ENCODE measurements at regions not wholly inside any gene's neighbourhood (a gene's known extent, or its start where the extent isn't known, plus 50 kb on each side); places are given as distances from the start of the nearest gene placed in this dataset.

DNA sequence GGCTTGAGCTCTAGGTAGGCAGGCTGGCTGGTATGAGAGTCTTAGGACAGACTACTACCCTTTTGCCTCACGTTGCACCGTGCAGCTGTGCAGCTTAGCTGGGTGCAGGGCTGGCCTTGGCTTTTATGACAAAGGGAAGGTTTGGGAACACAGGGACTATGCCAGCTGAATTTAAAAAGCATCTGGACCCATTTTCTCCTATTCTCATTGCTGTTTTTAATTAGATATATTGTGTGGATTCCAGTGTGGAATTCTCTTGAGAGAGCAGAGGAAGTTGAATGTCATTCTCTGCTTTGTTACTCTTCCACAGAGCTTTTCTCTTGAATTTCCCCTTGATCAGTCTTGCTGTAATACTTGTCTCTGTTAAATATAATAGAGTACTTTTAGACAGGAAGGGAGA is 192.7 kb downstream of the ZNF330 start (continued):
- TF ChIP-seq, protein P1, sequence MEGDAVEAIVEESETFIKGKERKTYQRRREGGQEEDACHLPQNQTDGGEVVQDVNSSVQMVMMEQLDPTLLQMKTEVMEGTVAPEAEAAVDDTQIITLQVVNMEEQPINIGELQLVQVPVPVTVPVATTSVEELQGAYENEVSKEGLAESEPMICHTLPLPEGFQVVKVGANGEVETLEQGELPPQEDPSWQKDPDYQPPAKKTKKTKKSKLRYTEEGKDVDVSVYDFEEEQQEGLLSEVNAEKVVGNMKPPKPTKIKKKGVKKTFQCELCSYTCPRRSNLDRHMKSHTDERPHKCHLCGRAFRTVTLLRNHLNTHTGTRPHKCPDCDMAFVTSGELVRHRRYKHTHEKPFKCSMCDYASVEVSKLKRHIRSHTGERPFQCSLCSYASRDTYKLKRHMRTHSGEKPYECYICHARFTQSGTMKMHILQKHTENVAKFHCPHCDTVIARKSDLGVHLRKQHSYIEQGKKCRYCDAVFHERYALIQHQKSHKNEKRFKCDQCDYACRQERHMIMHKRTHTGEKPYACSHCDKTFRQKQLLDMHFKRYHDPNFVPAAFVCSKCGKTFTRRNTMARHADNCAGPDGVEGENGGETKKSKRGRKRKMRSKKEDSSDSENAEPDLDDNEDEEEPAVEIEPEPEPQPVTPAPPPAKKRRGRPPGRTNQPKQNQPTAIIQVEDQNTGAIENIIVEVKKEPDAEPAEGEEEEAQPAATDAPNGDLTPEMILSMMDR (IDR thresholded peaks at IDR 0.05), result no peak
- no peak for TF ChIP-seq EHF (CRISPR knock-in tag; IDR thresholded peaks at IDR 0.05)
- no peak for TF ChIP-seq RARB (CRISPR knock-in tag; IDR thresholded peaks at IDR 0.05)
- TF ChIP-seq CHD2 (IDR thresholded peaks at IDR 0.05; ENCODE audit: low read length, partially characterized antibody), result no peak
- TF ChIP-seq ZC3H11A (IDR thresholded peaks at IDR 0.05), result no peak
- TF ChIP-seq CBX2 (IDR thresholded peaks at IDR 0.05; ENCODE audit: borderline replicate concordance, low read depth), result no peak
- TF ChIP-seq KDM1A (IDR thresholded peaks at IDR 0.05; ENCODE audit: low read depth), result no peak

DNA sequence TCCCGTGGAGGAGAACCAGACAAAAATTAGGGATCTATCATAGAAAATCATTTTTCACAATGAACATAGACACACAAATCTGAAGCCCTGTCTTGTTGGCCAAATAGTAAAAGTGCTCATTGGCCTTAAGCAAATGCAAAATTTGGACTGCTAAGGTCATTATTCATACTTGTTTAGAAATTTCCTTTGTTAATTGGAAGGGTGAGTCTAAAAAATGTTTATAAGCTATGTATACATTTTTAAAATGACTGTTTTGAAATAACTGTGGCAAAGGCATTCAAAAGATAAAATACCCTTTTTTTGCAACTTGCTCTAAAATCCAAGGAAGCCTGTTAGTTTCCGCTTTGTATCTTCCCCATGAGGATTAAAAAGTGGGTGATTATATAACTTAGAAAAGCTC is 195.0 kb downstream of the ZNF330 start:
- DNase-seq (ENCODE audit: low read depth in 1 of 2, low spot score in 1 of 2) (no peak), FAIRE-seq (no peak), ATAC-seq (no peak)
- H3K27ac ChIP-seq, result no peak overlapping the region
- TF ChIP-seq ZNF302 (CRISPR knock-in tag; IDR thresholded peaks at IDR 0.05), result no peak
- TF ChIP-seq CEBPB (IDR thresholded peaks at IDR 0.05), result no peak
- TF ChIP-seq MAZ (IDR thresholded peaks at IDR 0.05; ENCODE audit: borderline replicate concordance, low read depth, low read length), result no peak
- TF ChIP-seq CBX8 (IDR thresholded peaks at IDR 0.05), result no peak
- no peak for TF ChIP-seq NR3C1 (IDR thresholded peaks at IDR 0.05)
- TF ChIP-seq, protein P2, sequence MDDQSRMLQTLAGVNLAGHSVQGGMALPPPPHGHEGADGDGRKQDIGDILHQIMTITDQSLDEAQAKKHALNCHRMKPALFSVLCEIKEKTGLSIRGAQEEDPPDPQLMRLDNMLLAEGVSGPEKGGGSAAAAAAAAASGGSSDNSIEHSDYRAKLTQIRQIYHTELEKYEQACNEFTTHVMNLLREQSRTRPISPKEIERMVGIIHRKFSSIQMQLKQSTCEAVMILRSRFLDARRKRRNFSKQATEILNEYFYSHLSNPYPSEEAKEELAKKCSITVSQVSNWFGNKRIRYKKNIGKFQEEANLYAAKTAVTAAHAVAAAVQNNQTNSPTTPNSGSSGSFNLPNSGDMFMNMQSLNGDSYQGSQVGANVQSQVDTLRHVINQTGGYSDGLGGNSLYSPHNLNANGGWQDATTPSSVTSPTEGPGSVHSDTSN (IDR thresholded peaks at IDR 0.05), result no peak
- TF ChIP-seq, protein P3, sequence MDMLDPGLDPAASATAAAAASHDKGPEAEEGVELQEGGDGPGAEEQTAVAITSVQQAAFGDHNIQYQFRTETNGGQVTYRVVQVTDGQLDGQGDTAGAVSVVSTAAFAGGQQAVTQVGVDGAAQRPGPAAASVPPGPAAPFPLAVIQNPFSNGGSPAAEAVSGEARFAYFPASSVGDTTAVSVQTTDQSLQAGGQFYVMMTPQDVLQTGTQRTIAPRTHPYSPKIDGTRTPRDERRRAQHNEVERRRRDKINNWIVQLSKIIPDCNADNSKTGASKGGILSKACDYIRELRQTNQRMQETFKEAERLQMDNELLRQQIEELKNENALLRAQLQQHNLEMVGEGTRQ (IDR thresholded peaks at IDR 0.05), result no peak
- no peak for TF ChIP-seq ZSCAN20 (CRISPR knock-in tag; IDR thresholded peaks at IDR 0.05)
- no peak for TF ChIP-seq HEYL (CRISPR knock-in tag; IDR thresholded peaks at IDR 0.05)
- no peak for TF ChIP-seq CHD2 (IDR thresholded peaks at IDR 0.05; ENCODE audit: low read length, partially characterized antibody)
- TF ChIP-seq EP300 (IDR thresholded peaks at IDR 0.05), result no peak
- no peak for TF ChIP-seq RFX5 (IDR thresholded peaks at IDR 0.05)
- TF ChIP-seq, protein P4, sequence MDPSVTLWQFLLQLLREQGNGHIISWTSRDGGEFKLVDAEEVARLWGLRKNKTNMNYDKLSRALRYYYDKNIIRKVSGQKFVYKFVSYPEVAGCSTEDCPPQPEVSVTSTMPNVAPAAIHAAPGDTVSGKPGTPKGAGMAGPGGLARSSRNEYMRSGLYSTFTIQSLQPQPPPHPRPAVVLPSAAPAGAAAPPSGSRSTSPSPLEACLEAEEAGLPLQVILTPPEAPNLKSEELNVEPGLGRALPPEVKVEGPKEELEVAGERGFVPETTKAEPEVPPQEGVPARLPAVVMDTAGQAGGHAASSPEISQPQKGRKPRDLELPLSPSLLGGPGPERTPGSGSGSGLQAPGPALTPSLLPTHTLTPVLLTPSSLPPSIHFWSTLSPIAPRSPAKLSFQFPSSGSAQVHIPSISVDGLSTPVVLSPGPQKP (IDR thresholded peaks at IDR 0.05; ENCODE audit: low read depth, low read length), result no peak
- no peak for TF ChIP-seq MAFK (IDR thresholded peaks at IDR 0.05; ENCODE audit: partially characterized antibody)
- TF ChIP-seq, protein P1 (IDR thresholded peaks at IDR 0.05), result no peak
- H3K4me2 ChIP-seq, result no peak overlapping the region
- H3K9me3 ChIP-seq, result no peaks in the 10 kb centered on the region
- CTCF ChIA-PET, result no interaction called here
- no peaks in the 10 kb centered on the region for H3K4me1 ChIP-seq
- POLR2A ChIA-PET, result no interaction called here
- WGBS (ENCODE audit: missing lambda C conversion rate), result 62% methylated on average over 2 of the region's 2 CpGs
- H3K4me3 ChIP-seq, result no peak overlapping the region
